GM12874 (cell line): ENCODE measurements at regions not wholly inside any gene's neighbourhood (a gene's known extent, or its start where the extent isn't known, plus 50 kb on each side); places are given as distances from the start of the nearest gene placed in this dataset.
A peak's percentile ranks its signal among the peaks of the same experiment; 100 is the strongest.

ENCODE experiments used
- CTCF ChIP-seq: IDR thresholded peaks from 2 replicates; pipeline ENCODE4 v1.5.1; 2011; ENCODE audit warnings: low read depth, mild to moderate bottlenecking, control low read depth, low read length, moderate library complexity; ENCODE audit not compliant: insufficient read depth

- TF ChIP-seq CTCF, result no peak
Measured at GRCh38 chr9:117649126-117649525, 55.1 kb upstream of the TLR4 start.

GRCh38 chr9:117644932-117645636, 59.1 kb upstream of the TLR4 start:
- TF ChIP-seq CTCF, result no peak

GRCh38 chr9:117644133-117644931, 59.9 kb upstream of the TLR4 start:
- TF ChIP-seq CTCF, result peak; percentile 87

- no peak for TF ChIP-seq CTCF
Measured at GRCh38 chr9:117643288-117643654, 60.9 kb upstream of the TLR4 start.

- no peak for TF ChIP-seq CTCF
Measured at GRCh38 chr9:117636681-117637080, 67.5 kb upstream of the TLR4 start.

GRCh38 chr9:117625154-117625553, 79.0 kb upstream of the TLR4 start:
- TF ChIP-seq CTCF, result no peak

GRCh38 chr9:117624106-117624505, 80.1 kb upstream of the TLR4 start:
- no peak for TF ChIP-seq CTCF
